ENCODE measurements at regions not wholly inside any gene's neighbourhood (a gene's known extent, or its start where the extent isn't known, plus 50 kb on each side); places are given as distances from the start of the nearest gene placed in this dataset.

- Histone ChIP-seq H3K36me3 (ENCODE audit: control insufficient read depth in 2 of 2, insufficient read depth in 1 of 2, low read length in 2 of 2) (no peaks in the 10 kb centered on the region), H3K4me1 (ENCODE audit: control insufficient read depth, insufficient read depth, low read length) (no peaks in the 10 kb centered on the region), H3K27ac (ENCODE audit: extremely low read depth, low read depth, low read length) (no peak overlapping the region), H3K9me3 (ENCODE audit: control insufficient read depth, insufficient read depth, low read depth, low read length) (no peaks in the 10 kb centered on the region), H3K4me3 (ENCODE audit: low read depth, low read length) (no peak overlapping the region)
- POLR2A ChIA-PET: no interaction called here
- no peak for TF ChIP-seq ZNF248 (tag by site-specific recombination; IDR thresholded peaks at IDR 0.05)
- TF ChIP-seq ZNF561 (tag by site-specific recombination; IDR thresholded peaks at IDR 0.05; ENCODE audit: borderline replicate concordance): no peak
- no peak for TF ChIP-seq ZNF830 (tag by site-specific recombination; IDR thresholded peaks at IDR 0.05; ENCODE audit: low read depth)
- TF ChIP-seq ZNF473 (tag by site-specific recombination; IDR thresholded peaks at IDR 0.05): no peak
- no peak for TF ChIP-seq ZNF677 (tag by site-specific recombination; IDR thresholded peaks at IDR 0.05)
- TF ChIP-seq ZNF560 (tag by site-specific recombination; IDR thresholded peaks at IDR 0.05; ENCODE audit: borderline replicate concordance): no peak
- TF ChIP-seq ZNF16 (tag by site-specific recombination; IDR thresholded peaks at IDR 0.05; ENCODE audit: low read depth): no peak
- no peak for TF ChIP-seq ZFP37 (tag by site-specific recombination; IDR thresholded peaks at IDR 0.05)
- TF ChIP-seq ZSCAN23 (tag by site-specific recombination; IDR thresholded peaks at IDR 0.05): no peak
- no peak for TF ChIP-seq ZFP69B (tag by site-specific recombination; IDR thresholded peaks at IDR 0.05)
- TF ChIP-seq ZNF624 (tag by site-specific recombination; IDR thresholded peaks at IDR 0.05): no peak
- TF ChIP-seq GLIS2 (tag by site-specific recombination; IDR thresholded peaks at IDR 0.05): no peak
- no peak for TF ChIP-seq ZNF660 (tag by site-specific recombination; IDR thresholded peaks at IDR 0.05)
- no peak for TF ChIP-seq ZNF23 (tag by site-specific recombination; IDR thresholded peaks at IDR 0.05; ENCODE audit: borderline replicate concordance)
- TF ChIP-seq ZBTB26 (tag by site-specific recombination; optimal IDR thresholded peaks at IDR 0.05): no peak
- no peak for TF ChIP-seq ZBTB7A (tag by site-specific recombination; IDR thresholded peaks at IDR 0.05; ENCODE audit: low read depth)
- no peak for TF ChIP-seq ZNF48 (tag by site-specific recombination; IDR thresholded peaks at IDR 0.05)
- TF ChIP-seq YY2 (tag by site-specific recombination; IDR thresholded peaks at IDR 0.05): no peak
- TF ChIP-seq KLF8 (tag by site-specific recombination; IDR thresholded peaks at IDR 0.05): no peak
- no peak for TF ChIP-seq ZNF777 (tag by site-specific recombination; IDR thresholded peaks at IDR 0.05; ENCODE audit: borderline replicate concordance)
- CTCF ChIA-PET: interaction anchor here (0.9 kb wide), 1 partner anchor 16 kb away, joined by 3 read pairs; no protein-coding TSS in a partner anchor
Measured at GRCh38 chr1:186738926-186739325, 58.7 kb upstream of the PTGS2 start.

- no peaks in the 10 kb centered on the region for H3K36me3 ChIP-seq (ENCODE audit: control insufficient read depth in 2 of 2, insufficient read depth in 1 of 2, low read length in 2 of 2)
- H3K27ac ChIP-seq (ENCODE audit: extremely low read depth, low read depth, low read length): no peak overlapping the region
- no peaks in the 10 kb centered on the region for H3K9me3 ChIP-seq (ENCODE audit: control insufficient read depth, insufficient read depth, low read depth, low read length)
- ChIA-PET POLR2A (no interaction called here), CTCF (interaction anchor here (1.0 kb wide), 1 partner anchor 14 kb away, joined by 3 read pairs; no protein-coding TSS in a partner anchor)
- H3K4me1 ChIP-seq (ENCODE audit: control insufficient read depth, insufficient read depth, low read length): no peaks in the 10 kb centered on the region
- H3K4me3 ChIP-seq (ENCODE audit: low read depth, low read length): no peak overlapping the region
- no peak for TF ChIP-seq ZNF416 (tag by site-specific recombination; IDR thresholded peaks at IDR 0.05)
- no peak for TF ChIP-seq ZNF26 (tag by site-specific recombination; IDR thresholded peaks at IDR 0.05)
- TF ChIP-seq ZNF513 (tag by site-specific recombination; IDR thresholded peaks at IDR 0.05): no peak
- no peak for TF ChIP-seq ZNF707 (tag by site-specific recombination; IDR thresholded peaks at IDR 0.05)
- TF ChIP-seq ZNF747 (tag by site-specific recombination; IDR thresholded peaks at IDR 0.05): no peak
- TF ChIP-seq ZBTB6 (tag by site-specific recombination; IDR thresholded peaks at IDR 0.05): no peak
- TF ChIP-seq ZNF324 (tag by site-specific recombination; IDR thresholded peaks at IDR 0.05): no peak
- TF ChIP-seq ZNF645 (tag by site-specific recombination; IDR thresholded peaks at IDR 0.05): no peak
- no peak for TF ChIP-seq ZIC2 (tag by site-specific recombination; IDR thresholded peaks at IDR 0.05)
- no peak for TF ChIP-seq ZNF146 (tag by site-specific recombination; IDR thresholded peaks at IDR 0.05)
- no peak for TF ChIP-seq ZNF202 (tag by site-specific recombination; IDR thresholded peaks at IDR 0.05; ENCODE audit: borderline replicate concordance)
- no peak for TF ChIP-seq ZNF24 (tag by site-specific recombination; IDR thresholded peaks at IDR 0.05)
Measured at GRCh38 chr1:186736971-186737685, 56.9 kb upstream of the PTGS2 start.
